ENCODE measurements at regions not wholly inside any gene's neighbourhood (a gene's known extent, or its start where the extent isn't known, plus 50 kb on each side); places are given as distances from the start of the nearest gene placed in this dataset.

GRCh38 chr6:142644866-142645265 lies 300.1 kb downstream of the HIVEP2 start:
- TF ChIP-seq POLR2A (IDR thresholded peaks at IDR 0.05), result no peak
- no peak for TF ChIP-seq CTCF (IDR thresholded peaks at IDR 0.05)
- no peak overlapping the region for H3K27ac ChIP-seq
- peaks cover 4% of the 10 kb centered on the region for H3K27me3 ChIP-seq
- H3K36me3 ChIP-seq (replicated peaks in 1 of 2), result no peaks in the 10 kb centered on the region
- no peaks in the 10 kb centered on the region for H3K9me3 ChIP-seq (replicated peaks in 1 of 3)
- no peak overlapping the region for H3K4me3 ChIP-seq
- no peaks in the 10 kb centered on the region for H3K4me1 ChIP-seq (replicated peaks in 1 of 2)
- DNase-seq, result no peak
- intact Hi-C loops (cut with DNase I), result no loop called here
- WGBS, 4 donors, result 63 to 81% (median 71%) methylated on average over 3 of the region's 3 CpGs

- no peak overlapping the region for H3K4me3 ChIP-seq
Observed at GRCh38 chr6:142645663-142646062, 299.3 kb downstream of the HIVEP2 start.

DNA sequence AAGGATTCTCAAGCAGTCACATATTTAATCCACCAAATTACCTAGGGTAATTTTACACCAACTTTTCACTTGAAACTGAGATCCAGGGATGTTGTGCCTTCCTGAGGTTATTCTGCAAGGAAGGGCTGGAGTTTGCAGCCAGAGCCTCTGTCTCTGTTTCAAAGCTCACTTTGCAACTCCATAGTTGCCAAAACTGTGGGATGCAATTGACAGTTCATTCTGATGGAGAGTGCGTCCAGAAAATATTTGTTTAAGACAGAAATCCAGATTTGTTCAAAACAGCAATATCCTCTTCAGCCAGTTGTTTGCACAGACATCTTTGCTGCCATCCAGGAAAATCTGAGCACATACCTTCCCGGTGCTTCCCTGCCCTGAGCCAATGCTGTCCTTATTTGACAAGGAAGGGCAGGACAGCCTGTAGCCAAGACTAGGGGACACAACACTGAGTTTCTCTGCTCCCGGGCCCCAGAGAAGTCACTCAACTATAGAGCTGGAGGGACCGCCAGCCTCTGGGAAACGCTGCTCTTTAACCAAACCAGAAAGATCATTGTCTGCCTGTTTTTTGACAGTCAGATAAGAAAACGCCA lies 297.4 kb downstream of the HIVEP2 start:
- no peak for DNase-seq
- no peak for TF ChIP-seq POLR2A (IDR thresholded peaks at IDR 0.05)
- no peak for TF ChIP-seq CTCF (IDR thresholded peaks at IDR 0.05)
- Histone ChIP-seq H3K27me3 (peaks cover 13% of the 10 kb centered on the region), H3K4me1 (replicated peaks in 1 of 2) (no peaks in the 10 kb centered on the region), H3K27ac (no peak overlapping the region), H3K36me3 (replicated peaks in 1 of 2) (no peaks in the 10 kb centered on the region), H3K9me3 (replicated peaks in 1 of 3) (no peaks in the 10 kb centered on the region), H3K4me3 (no peak overlapping the region)
- 32 to 44% (median 37%) methylated on average over 6 of the region's 6 CpGs for WGBS, 4 donors
- intact Hi-C loops (cut with DNase I), result no loop called here

More at GRCh38 chr6:142645663-142646062, 299.3 kb downstream of the HIVEP2 start:
- no peak for DNase-seq
- 82 to 95% (median 91%) methylated on average over 2 of the region's 2 CpGs for WGBS, 4 donors
- no peaks in the 10 kb centered on the region for H3K4me1 ChIP-seq (replicated peaks in 1 of 2)
- no peak overlapping the region for H3K27ac ChIP-seq
- TF ChIP-seq CTCF (IDR thresholded peaks at IDR 0.05) (no peak), POLR2A (IDR thresholded peaks at IDR 0.05) (no peak)
- H3K36me3 ChIP-seq (replicated peaks in 1 of 2), result no peaks in the 10 kb centered on the region
- intact Hi-C loops (cut with DNase I), result no loop called here
- H3K27me3 ChIP-seq, result peaks cover 4% of the 10 kb centered on the region
- H3K9me3 ChIP-seq (replicated peaks in 1 of 3), result no peaks in the 10 kb centered on the region

DNA sequence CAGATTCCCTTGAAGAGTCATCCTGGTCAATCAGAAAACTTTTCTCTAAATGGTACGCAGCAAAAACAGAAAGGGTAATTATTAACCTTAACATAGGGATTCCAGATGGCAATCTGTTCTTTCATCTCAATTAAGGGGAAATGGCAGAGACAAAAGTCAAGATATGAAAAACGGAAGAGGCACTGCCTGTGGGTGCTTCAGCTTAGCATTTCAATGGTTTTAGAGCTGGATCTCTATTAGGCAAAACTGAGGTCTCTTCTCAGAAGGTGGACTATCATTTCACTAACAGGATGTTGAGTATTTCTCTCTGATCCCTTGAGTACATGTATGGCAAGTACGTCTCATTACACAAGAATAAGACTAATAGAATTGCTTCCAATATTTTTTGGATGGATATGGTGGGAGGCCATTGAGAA lies 296.9 kb downstream of the HIVEP2 start:
- intact Hi-C loops (cut with DNase I), result no loop called here
- Histone ChIP-seq H3K36me3 (replicated peaks in 1 of 2) (no peaks in the 10 kb centered on the region), H3K4me1 (replicated peaks in 1 of 2) (no peaks in the 10 kb centered on the region), H3K27me3 (peaks cover 13% of the 10 kb centered on the region), H3K9me3 (replicated peaks in 1 of 3) (no peaks in the 10 kb centered on the region), H3K4me3 (no peak overlapping the region), H3K27ac (no peak overlapping the region)
- 29 to 35% (median 34%) methylated on average over 3 of the region's 3 CpGs for WGBS, 4 donors
- TF ChIP-seq POLR2A (IDR thresholded peaks at IDR 0.05) (no peak), CTCF (IDR thresholded peaks at IDR 0.05) (no peak)
- DNase-seq, result no peak

All from adrenal gland (tissue), 9 donors.